Endothelial cell (in vitro differentiated cells): ENCODE measurements at regions not wholly inside any gene's neighbourhood (a gene's known extent, or its start where the extent isn't known, plus 50 kb on each side); places are given as distances from the start of the nearest gene placed in this dataset.

Source experiments
- DNase-seq: peaks from one replicate; pipeline ENCODE4 v3.0.0; 2021; ENCODE audit warnings: low spot score
- H3K27ac Mint-ChIP-seq: one replicate; pipeline ENCODE4 v1.8.0; 2021; ENCODE audit warnings: mixed read lengths, inconsistent platforms; ENCODE audit not compliant: unreplicated experiment
- H3K27me3 Mint-ChIP-seq: one replicate; pipeline ENCODE4 v1.8.0; 2021; ENCODE audit warnings: mild to moderate bottlenecking, moderate library complexity, mixed read lengths, inconsistent platforms; ENCODE audit not compliant: unreplicated experiment
- H3K36me3 Mint-ChIP-seq: one replicate; pipeline ENCODE4 v1.8.0; 2021; ENCODE audit warnings: mild to moderate bottlenecking, low read depth, mixed read lengths, inconsistent platforms; ENCODE audit not compliant: unreplicated experiment
- H3K4me1 Mint-ChIP-seq: one replicate; pipeline ENCODE4 v1.8.0; 2021; ENCODE audit warnings: mild to moderate bottlenecking, mixed read lengths, inconsistent platforms; ENCODE audit not compliant: unreplicated experiment
- H3K4me3 Mint-ChIP-seq: one replicate; pipeline ENCODE4 v1.8.0; 2021; ENCODE audit warnings: mild to moderate bottlenecking, mixed read lengths, inconsistent platforms; ENCODE audit not compliant: unreplicated experiment
- H3K9me3 Mint-ChIP-seq: one replicate; pipeline ENCODE4 v1.8.0; 2021; ENCODE audit warnings: mixed read lengths, inconsistent platforms; ENCODE audit not compliant: unreplicated experiment
- TF ChIP-seq, protein P1 (sequence below): fragments of 200-600 bp; sonication (generic); IDR thresholded peaks from one replicate; pipeline ENCODE4 v1.5.0; 2021; ENCODE audit warnings: antibody characterized with exemption; ENCODE audit not compliant: unreplicated experiment

DNA sequence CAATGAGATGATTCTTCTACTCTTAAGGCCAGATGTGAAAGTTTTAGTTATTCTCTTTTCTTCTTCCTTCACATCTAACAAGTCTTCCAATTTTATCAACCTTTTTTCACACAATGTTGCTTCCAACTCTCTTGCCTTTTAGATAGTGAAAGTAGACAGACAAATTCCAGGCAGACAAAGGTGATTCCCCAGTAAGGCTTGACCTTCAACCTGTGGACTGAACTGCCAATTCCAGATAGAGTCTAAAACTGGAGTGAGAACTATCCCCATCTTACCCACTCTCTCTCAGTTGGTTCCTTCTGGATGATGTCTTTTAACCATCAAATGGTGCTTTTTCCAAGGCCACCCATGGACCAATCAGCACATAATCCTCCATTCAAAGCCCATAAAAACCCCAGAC is 159.0 kb downstream of the NSUN3 start:
- TF ChIP-seq, protein P1, sequence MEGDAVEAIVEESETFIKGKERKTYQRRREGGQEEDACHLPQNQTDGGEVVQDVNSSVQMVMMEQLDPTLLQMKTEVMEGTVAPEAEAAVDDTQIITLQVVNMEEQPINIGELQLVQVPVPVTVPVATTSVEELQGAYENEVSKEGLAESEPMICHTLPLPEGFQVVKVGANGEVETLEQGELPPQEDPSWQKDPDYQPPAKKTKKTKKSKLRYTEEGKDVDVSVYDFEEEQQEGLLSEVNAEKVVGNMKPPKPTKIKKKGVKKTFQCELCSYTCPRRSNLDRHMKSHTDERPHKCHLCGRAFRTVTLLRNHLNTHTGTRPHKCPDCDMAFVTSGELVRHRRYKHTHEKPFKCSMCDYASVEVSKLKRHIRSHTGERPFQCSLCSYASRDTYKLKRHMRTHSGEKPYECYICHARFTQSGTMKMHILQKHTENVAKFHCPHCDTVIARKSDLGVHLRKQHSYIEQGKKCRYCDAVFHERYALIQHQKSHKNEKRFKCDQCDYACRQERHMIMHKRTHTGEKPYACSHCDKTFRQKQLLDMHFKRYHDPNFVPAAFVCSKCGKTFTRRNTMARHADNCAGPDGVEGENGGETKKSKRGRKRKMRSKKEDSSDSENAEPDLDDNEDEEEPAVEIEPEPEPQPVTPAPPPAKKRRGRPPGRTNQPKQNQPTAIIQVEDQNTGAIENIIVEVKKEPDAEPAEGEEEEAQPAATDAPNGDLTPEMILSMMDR: no peak
- Mint-ChIP-seq H3K36me3 (no peaks in the 10 kb centered on the region), H3K27me3 (peaks cover 2% of the 10 kb centered on the region), H3K9me3 (no peaks in the 10 kb centered on the region), H3K4me3 (no peak overlapping the region), H3K4me1 (no peaks in the 10 kb centered on the region), H3K27ac (no peak overlapping the region)
- no peak for DNase-seq

- Mint-ChIP-seq H3K27me3 (no peaks in the 10 kb centered on the region), H3K4me3 (no peak overlapping the region), H3K4me1 (no peaks in the 10 kb centered on the region), H3K36me3 (no peaks in the 10 kb centered on the region), H3K27ac (no peak overlapping the region), H3K9me3 (no peaks in the 10 kb centered on the region)
- DNase-seq: no peak
- TF ChIP-seq, protein P1: no peak
Measured at GRCh38 chr3:94225148-94225865, 162.4 kb downstream of the NSUN3 start.

GRCh38 chr3:94226078-94226477 is 163.2 kb downstream of the NSUN3 start:
- Mint-ChIP-seq H3K4me1 (no peaks in the 10 kb centered on the region), H3K9me3 (no peaks in the 10 kb centered on the region), H3K4me3 (no peak overlapping the region), H3K36me3 (no peaks in the 10 kb centered on the region), H3K27me3 (no peaks in the 10 kb centered on the region), H3K27ac (no peak overlapping the region)
- no peak for DNase-seq
- TF ChIP-seq, protein P1: no peak

GRCh38 chr3:94232921-94233320 is 170.1 kb downstream of the NSUN3 start:
- H3K4me1 Mint-ChIP-seq: no peaks in the 10 kb centered on the region
- no peak for DNase-seq
- no peaks in the 10 kb centered on the region for H3K27me3 Mint-ChIP-seq
- H3K9me3 Mint-ChIP-seq: no peaks in the 10 kb centered on the region
- no peak overlapping the region for H3K27ac Mint-ChIP-seq
- TF ChIP-seq, protein P1: no peak
- no peaks in the 10 kb centered on the region for H3K36me3 Mint-ChIP-seq
- H3K4me3 Mint-ChIP-seq: no peak overlapping the region

- TF ChIP-seq, protein P1: peak; percentile 61
- no peak overlapping the region for H3K27ac Mint-ChIP-seq
- peak; percentile 30 for DNase-seq
- no peak overlapping the region for H3K4me3 Mint-ChIP-seq
- H3K36me3 Mint-ChIP-seq: no peaks in the 10 kb centered on the region
- no peaks in the 10 kb centered on the region for H3K4me1 Mint-ChIP-seq
- no peaks in the 10 kb centered on the region for H3K27me3 Mint-ChIP-seq
- no peaks in the 10 kb centered on the region for H3K9me3 Mint-ChIP-seq
Measured at GRCh38 chr3:94234177-94234788, 171.4 kb downstream of the NSUN3 start.
